A549 (cell line): ENCODE measurements at regions not wholly inside any gene's neighbourhood (a gene's known extent, or its start where the extent isn't known, plus 50 kb on each side); places are given as distances from the start of the nearest gene placed in this dataset.
A peak's percentile ranks its signal among the peaks of the same experiment; 100 is the strongest.

Source experiments
- ATAC-seq, 2 experiments: fragments of 200-7000 bp in 1 of 2; fragments of >200 bp in 1 of 2; cut with Nextera tagmentation in 1 of 2; cut with Tn5 transposase in 1 of 2; 3 replicates each; pipeline versions ENCODE4 v1.8.0 to v1.9.1; 2018 to 2020; ENCODE audit warnings: mild to moderate bottlenecking in 1 of 2, moderate library complexity in 1 of 2
- CTCF ChIA-PET: fragments of 300-600 bp; sonication (Branson Sonifier 250); formaldehyde crosslinking; extraction: SDS; loops from one replicate; lab custom pipeline; 2021; ENCODE audit warnings: antibody characterized with exemption, inconsistent platforms; lab: Yijun Ruan, JAX
- POLR2A ChIA-PET: fragments of 350-600 bp; formaldehyde crosslinking; extraction: SDS; loops from one replicate; lab custom pipeline; 2021; ENCODE audit warnings: antibody characterized with exemption, inconsistent platforms; lab: Yijun Ruan, JAX
- DNase-seq, 2 experiments: peaks; one replicate each; pipeline versions ENCODE4 v3.0.0 to v3.0.0-alpha.2; 2011 to 2016; ENCODE audit warnings: low read depth in 1 of 2, low spot score in 1 of 2
- FAIRE-seq: peaks from 2 replicates; lab custom pipeline; 2011; peaks lifted over from hg19 to GRCh38; lab: Jason Lieb, UNC
- H3K27ac ChIP-seq, 2 experiments: fragments of >200 bp; sonication (Bioruptor Twin); formaldehyde crosslinking; 3 replicates each; pipeline ENCODE4 v1.5.1; 2016 to 2017
- H3K4me1 ChIP-seq: fragments of >200 bp; sonication (Bioruptor Twin); formaldehyde crosslinking; 3 replicates; pipeline ENCODE4 v1.6.1; 2016
- H3K4me2 ChIP-seq: fragments of >200 bp; sonication (Bioruptor Twin); formaldehyde crosslinking; 3 replicates; pipeline ENCODE4 v1.6.1; 2016
- H3K4me3 ChIP-seq: fragments of >200 bp; sonication (Bioruptor Twin); formaldehyde crosslinking; 3 replicates; pipeline ENCODE4 v1.5.1; 2016
- H3K9me3 ChIP-seq: fragments of >200 bp; sonication (Bioruptor Twin); formaldehyde crosslinking; 3 replicates; pipeline ENCODE4 v1.6.1; 2016
- BHLHE40 ChIP-seq: IDR thresholded peaks from 2 replicates; pipeline ENCODE4 v1.6.1; 2012; ENCODE audit warnings: low read depth, low read length, inconsistent platforms
- CBX2 ChIP-seq: fragments of 200-600 bp; sonication (generic); IDR thresholded peaks from 2 replicates; pipeline ENCODE4 v1.6.1; 2016; ENCODE audit warnings: low read depth, mild to moderate bottlenecking, borderline replicate concordance
- CEBPB ChIP-seq, 2 experiments: fragments of >200 bp in 1 of 2; sonication (Bioruptor Twin) in 1 of 2; formaldehyde crosslinking in 1 of 2; IDR thresholded peaks; 2 replicates each; pipeline ENCODE4 v1.6.1; 2012 to 2016
- CHD4 ChIP-seq: fragments of 200-600 bp; sonication (generic); IDR thresholded peaks from 2 replicates; pipeline ENCODE4 v1.6.1; 2016; ENCODE audit warnings: antibody characterized with exemption, mild to moderate bottlenecking, borderline replicate concordance
- EP300 ChIP-seq, 2 experiments: fragments of >200 bp; sonication (Bioruptor Twin); formaldehyde crosslinking; IDR thresholded peaks; 2 replicates in 1 of 2; 3 replicates in 1 of 2; pipeline ENCODE4 v1.6.1; 2016 to 2017
- FOSB ChIP-seq: fragments of 250-450 bp; sonication (Bioruptor Pico); IDR thresholded peaks from 2 replicates; pipeline ENCODE4 v1.5.0; 2020; ENCODE audit warnings: mild to moderate bottlenecking, moderate library complexity
- FOSL2 ChIP-seq, 2 experiments: fragments of 450-650 bp in 1 of 2; fragments of >200 bp in 1 of 2; sonication (Bioruptor Twin) in 1 of 2; formaldehyde crosslinking; IDR thresholded peaks; 2 replicates each; pipeline versions ENCODE4 v1.5.0 to v1.6.1; 2016 to 2020; ENCODE audit warnings: mild to moderate bottlenecking in 1 of 2, moderate library complexity in 1 of 2
- GATA3 ChIP-seq: IDR thresholded peaks from 2 replicates; pipeline ENCODE4 v1.6.1; 2012; ENCODE audit warnings: borderline replicate concordance
- HDAC2 ChIP-seq: fragments of 200-600 bp; sonication (generic); IDR thresholded peaks from 2 replicates; pipeline ENCODE4 v1.6.1; 2016
- HEYL ChIP-seq: fragments of 250-450 bp; sonication (Bioruptor Pico); IDR thresholded peaks from 2 replicates; pipeline ENCODE4 v1.8.0; 2021; ENCODE audit warnings: mild to moderate bottlenecking, moderate library complexity
- HOXA7 ChIP-seq: fragments of 250-450 bp; sonication (Bioruptor Pico); IDR thresholded peaks from 2 replicates; pipeline ENCODE4 v1.5.0; 2020; ENCODE audit warnings: mild to moderate bottlenecking, moderate library complexity
- HOXB13 ChIP-seq: fragments of 250-450 bp; sonication (Bioruptor Pico); IDR thresholded peaks from 2 replicates; pipeline ENCODE4 v1.5.0; 2020; ENCODE audit warnings: low read depth, mild to moderate bottlenecking, moderate library complexity
- JUN ChIP-seq, 2 experiments: fragments of >200 bp; sonication (Bioruptor Twin); formaldehyde crosslinking; IDR thresholded peaks; 2 replicates in 1 of 2; 3 replicates in 1 of 2; pipeline ENCODE4 v1.6.1; 2016 to 2017
- JUNB ChIP-seq: fragments of >200 bp; sonication (Bioruptor Twin); formaldehyde crosslinking; IDR thresholded peaks from 2 replicates; pipeline ENCODE4 v1.6.1; 2016
- KDM5A ChIP-seq: fragments of 200-600 bp; sonication (generic); IDR thresholded peaks from 2 replicates; pipeline ENCODE4 v1.6.1; 2016; ENCODE audit warnings: antibody characterized with exemption, mild to moderate bottlenecking
- MAFK ChIP-seq: fragments of 450-650 bp; IDR thresholded peaks from 2 replicates; pipeline ENCODE4 v1.6.1; 2014; ENCODE audit not compliant: partially characterized antibody
- NR3C1 ChIP-seq: fragments of >200 bp; sonication (Bioruptor Twin); formaldehyde crosslinking; IDR thresholded peaks from 3 replicates; pipeline ENCODE4 v1.6.1; 2017
- RAD21 ChIP-seq, 2 experiments: fragments of >200 bp in 1 of 2; sonication (Bioruptor Twin) in 1 of 2; formaldehyde crosslinking in 1 of 2; IDR thresholded peaks in 1 of 2; conservative IDR thresholded peaks in 1 of 2; 2 replicates in 1 of 2; 3 replicates in 1 of 2; pipeline ENCODE4 v1.6.1; 2012 to 2018; ENCODE audit warnings: inconsistent platforms in 1 of 2
- RNF2 ChIP-seq: fragments of 200-600 bp; sonication (generic); IDR thresholded peaks from 2 replicates; pipeline ENCODE4 v1.6.1; 2016; ENCODE audit warnings: low read depth, mild to moderate bottlenecking, antibody characterized with exemption, moderate library complexity, borderline replicate concordance
- USF2 ChIP-seq: fragments of 450-650 bp; IDR thresholded peaks from 2 replicates; pipeline ENCODE4 v1.6.1; 2014; ENCODE audit warnings: antibody characterized with exemption
- WGBS: methylation state at CpG from one replicate; pipeline ENCODE4 v1.1.6; 2017; ENCODE audit errors: missing lambda C conversion rate; 5-methylcytosine and 5-hydroxymethylcytosine counted together
- TF ChIP-seq, protein P1 (sequence below): fragments of >200 bp; sonication (Bioruptor Twin); formaldehyde crosslinking; IDR thresholded peaks from 3 replicates; pipeline ENCODE4 v1.5.1; 2016

GRCh38 chr7:21365866-21366624 is 61.8 kb upstream of the SP4 start:
- FAIRE-seq (no peak), ATAC-seq (peak; percentile 58 to 84; a peak in 5 of 6 replicates), DNase-seq (peak; percentile 40 to 74)
- Histone ChIP-seq H3K9me3 (peaks cover 12% of the 10 kb centered on the region; the same call in 1 of the 3 replicates), H3K27ac (peak overlapping the region; percentile 22 to 32; a peak in 3 of 6 replicates), H3K4me3 (no peak overlapping the region), H3K4me1 (peaks cover 13% of the 10 kb centered on the region; the same call in 2 of the 3 replicates), H3K4me2 (peak overlapping the region; percentile 37)
- TF ChIP-seq CHD4 (no peak), GATA3 (peak; percentile 79), JUN (IDR thresholded peaks at IDR 0.05) (peak in 1 of 2 experiments; percentile 40; a peak in 2 of 5 replicates), CEBPB (IDR thresholded peaks at IDR 0.05) (peak; percentile 61 to 69; a peak in 3 of 4 replicates), EP300 (IDR thresholded peaks at IDR 0.05) (peak; percentile 30 to 35; a peak in 2 of 5 replicates), RNF2 (no peak), MAFK (peak; percentile 32), JUNB (peak; percentile 67), FOSL2 (IDR thresholded peaks at IDR 0.05) (peak; percentile 60), FOSL2 (CRISPR knock-in tag; IDR thresholded peaks at IDR 0.05) (peak; percentile 85)
- POLR2A ChIA-PET = interaction anchor here (1.4 kb wide), 1 partner anchor 61 kb away, joined by 7 read pairs; the partner anchor contains the start of gene SP4
- 5% methylated on average over 6 of the region's 6 CpGs for WGBS
- CTCF ChIA-PET = no interaction called here

GRCh38 chr7:21367081-21367480 is 60.8 kb upstream of the SP4 start:
- ChIA-PET POLR2A (no interaction called here), CTCF (interaction anchor here (2.5 kb wide), 1 partner anchor 113 kb away, joined by 8 read pairs; no protein-coding TSS in a partner anchor)
- FAIRE-seq = no peak
- Histone ChIP-seq H3K4me1 (peaks cover 13% of the 10 kb centered on the region; the same call in 2 of the 3 replicates), H3K4me2 (peak overlapping the region; percentile 37; the same call in 2 of the 3 replicates), H3K27ac (peak overlapping the region; percentile 27 to 31; a peak in 1 of 6 replicates), H3K4me3 (no peak overlapping the region), H3K9me3 (peaks cover 12% of the 10 kb centered on the region; the same call in 1 of the 3 replicates)
- ATAC-seq = no peak
- DNase-seq = peak in 1 of 2 experiments; percentile 31
- WGBS = 29% methylated on average over 3 of the region's 3 CpGs
- TF ChIP-seq FOSB (CRISPR knock-in tag) (no peak), GATA3 (no peak), HEYL (no peak), JUNB (no peak), HOXA7 (CRISPR knock-in tag) (no peak), CBX2 (no peak), HDAC2 (no peak), USF2 (no peak), HOXB13 (no peak), KDM5A (no peak), BHLHE40 (no peak), RAD21 (conservative IDR thresholded peaks at IDR 0.05 in 1 of 2, IDR thresholded peaks at IDR 0.05 in 1 of 2) (no peak), NR3C1 (no peak)
- TF ChIP-seq, protein P1, sequence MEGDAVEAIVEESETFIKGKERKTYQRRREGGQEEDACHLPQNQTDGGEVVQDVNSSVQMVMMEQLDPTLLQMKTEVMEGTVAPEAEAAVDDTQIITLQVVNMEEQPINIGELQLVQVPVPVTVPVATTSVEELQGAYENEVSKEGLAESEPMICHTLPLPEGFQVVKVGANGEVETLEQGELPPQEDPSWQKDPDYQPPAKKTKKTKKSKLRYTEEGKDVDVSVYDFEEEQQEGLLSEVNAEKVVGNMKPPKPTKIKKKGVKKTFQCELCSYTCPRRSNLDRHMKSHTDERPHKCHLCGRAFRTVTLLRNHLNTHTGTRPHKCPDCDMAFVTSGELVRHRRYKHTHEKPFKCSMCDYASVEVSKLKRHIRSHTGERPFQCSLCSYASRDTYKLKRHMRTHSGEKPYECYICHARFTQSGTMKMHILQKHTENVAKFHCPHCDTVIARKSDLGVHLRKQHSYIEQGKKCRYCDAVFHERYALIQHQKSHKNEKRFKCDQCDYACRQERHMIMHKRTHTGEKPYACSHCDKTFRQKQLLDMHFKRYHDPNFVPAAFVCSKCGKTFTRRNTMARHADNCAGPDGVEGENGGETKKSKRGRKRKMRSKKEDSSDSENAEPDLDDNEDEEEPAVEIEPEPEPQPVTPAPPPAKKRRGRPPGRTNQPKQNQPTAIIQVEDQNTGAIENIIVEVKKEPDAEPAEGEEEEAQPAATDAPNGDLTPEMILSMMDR = no peak
